ENCODE measurements at regions not wholly inside any gene's neighbourhood (a gene's known extent, or its start where the extent isn't known, plus 50 kb on each side); places are given as distances from the start of the nearest gene placed in this dataset.

DNA sequence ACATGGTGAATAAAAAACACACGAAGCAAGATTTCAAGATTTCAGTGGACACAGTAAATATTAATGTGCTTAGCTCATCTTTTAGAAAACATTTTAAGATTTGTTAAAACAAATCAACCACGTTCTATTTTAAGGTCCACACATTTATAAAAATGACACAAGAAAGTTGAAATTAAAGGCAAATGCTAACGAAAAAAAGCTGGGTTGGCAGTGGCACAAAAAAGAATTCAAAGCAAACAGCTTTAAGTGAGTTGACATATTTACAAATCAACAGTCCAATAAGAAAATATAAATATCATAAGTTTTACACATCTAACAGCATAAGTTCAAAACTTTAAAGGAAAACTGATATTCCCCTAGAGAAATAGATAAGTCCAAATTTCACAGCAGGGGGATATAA lies 430.4 kb upstream of the CCDC54 start:
- H3K36me3 ChIP-seq = no peaks in the 10 kb centered on the region
- H3K9me3 ChIP-seq = no peaks in the 10 kb centered on the region
- no peak overlapping the region for H3K4me3 ChIP-seq (ENCODE audit: low read depth in 1 of 2, low read length in 1 of 2)
- no peaks in the 10 kb centered on the region for H3K27me3 ChIP-seq
- TF ChIP-seq, protein P1, sequence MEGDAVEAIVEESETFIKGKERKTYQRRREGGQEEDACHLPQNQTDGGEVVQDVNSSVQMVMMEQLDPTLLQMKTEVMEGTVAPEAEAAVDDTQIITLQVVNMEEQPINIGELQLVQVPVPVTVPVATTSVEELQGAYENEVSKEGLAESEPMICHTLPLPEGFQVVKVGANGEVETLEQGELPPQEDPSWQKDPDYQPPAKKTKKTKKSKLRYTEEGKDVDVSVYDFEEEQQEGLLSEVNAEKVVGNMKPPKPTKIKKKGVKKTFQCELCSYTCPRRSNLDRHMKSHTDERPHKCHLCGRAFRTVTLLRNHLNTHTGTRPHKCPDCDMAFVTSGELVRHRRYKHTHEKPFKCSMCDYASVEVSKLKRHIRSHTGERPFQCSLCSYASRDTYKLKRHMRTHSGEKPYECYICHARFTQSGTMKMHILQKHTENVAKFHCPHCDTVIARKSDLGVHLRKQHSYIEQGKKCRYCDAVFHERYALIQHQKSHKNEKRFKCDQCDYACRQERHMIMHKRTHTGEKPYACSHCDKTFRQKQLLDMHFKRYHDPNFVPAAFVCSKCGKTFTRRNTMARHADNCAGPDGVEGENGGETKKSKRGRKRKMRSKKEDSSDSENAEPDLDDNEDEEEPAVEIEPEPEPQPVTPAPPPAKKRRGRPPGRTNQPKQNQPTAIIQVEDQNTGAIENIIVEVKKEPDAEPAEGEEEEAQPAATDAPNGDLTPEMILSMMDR (IDR thresholded peaks at IDR 0.05) = no peak
- H3K4me1 ChIP-seq (ENCODE audit: control insufficient read depth in 1 of 2, insufficient read depth in 1 of 2, low read depth in 1 of 2, low read length in 1 of 2) = no peaks in the 10 kb centered on the region
- H3K27ac ChIP-seq = no peak overlapping the region

DNA sequence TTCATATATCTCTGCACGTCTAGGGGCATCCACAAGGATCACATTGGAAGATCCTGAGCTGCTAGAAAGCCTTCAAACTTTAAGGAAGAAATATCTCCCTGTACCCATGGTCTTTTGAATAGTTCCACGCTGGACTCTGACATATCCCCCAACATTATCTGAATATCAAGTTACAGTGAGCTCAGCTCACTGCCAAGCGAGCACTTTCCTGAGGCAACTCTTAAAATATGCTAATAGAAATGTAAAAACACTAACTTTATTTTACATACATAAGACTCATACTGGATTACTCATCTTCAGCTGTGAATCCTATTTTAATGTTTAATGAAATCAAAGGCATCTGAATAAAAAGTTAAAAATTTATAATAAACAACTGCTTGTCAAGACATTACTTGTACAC lies 420.2 kb upstream of the CCDC54 start:
- H3K27me3 ChIP-seq = no peaks in the 10 kb centered on the region
- no peaks in the 10 kb centered on the region for H3K4me1 ChIP-seq (ENCODE audit: control insufficient read depth in 1 of 2, insufficient read depth in 1 of 2, low read depth in 1 of 2, low read length in 1 of 2)
- no peak overlapping the region for H3K4me3 ChIP-seq (ENCODE audit: low read depth in 1 of 2, low read length in 1 of 2)
- no peak overlapping the region for H3K27ac ChIP-seq
- TF ChIP-seq, protein P1 (IDR thresholded peaks at IDR 0.05) = no peak
- H3K36me3 ChIP-seq = no peaks in the 10 kb centered on the region
- no peaks in the 10 kb centered on the region for H3K9me3 ChIP-seq

DNA sequence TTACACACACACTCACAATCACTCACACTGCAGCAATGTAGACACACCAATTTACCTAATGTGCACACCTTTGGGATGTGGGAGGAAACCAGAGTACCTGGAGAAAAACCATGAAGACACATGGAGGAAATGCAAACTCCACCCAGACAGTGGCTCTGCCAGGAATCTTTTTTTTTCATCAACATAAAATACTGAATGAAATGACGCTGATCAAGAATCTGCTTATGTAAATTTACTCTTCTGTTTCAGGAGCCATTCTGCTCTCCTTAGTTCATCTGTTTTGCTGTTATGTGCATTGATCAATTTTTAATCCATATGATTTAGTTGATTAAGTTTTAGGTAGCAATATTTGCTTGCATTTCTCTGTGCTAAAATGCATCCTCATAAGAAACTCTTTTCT lies 414.2 kb upstream of the CCDC54 start:
- TF ChIP-seq, protein P1 (IDR thresholded peaks at IDR 0.05) = no peak
- no peaks in the 10 kb centered on the region for H3K4me1 ChIP-seq (ENCODE audit: control insufficient read depth in 1 of 2, insufficient read depth in 1 of 2, low read depth in 1 of 2, low read length in 1 of 2)
- H3K9me3 ChIP-seq = no peaks in the 10 kb centered on the region
- no peaks in the 10 kb centered on the region for H3K27me3 ChIP-seq
- no peak overlapping the region for H3K4me3 ChIP-seq (ENCODE audit: low read depth in 1 of 2, low read length in 1 of 2)
- no peaks in the 10 kb centered on the region for H3K36me3 ChIP-seq
- no peak overlapping the region for H3K27ac ChIP-seq

DNA sequence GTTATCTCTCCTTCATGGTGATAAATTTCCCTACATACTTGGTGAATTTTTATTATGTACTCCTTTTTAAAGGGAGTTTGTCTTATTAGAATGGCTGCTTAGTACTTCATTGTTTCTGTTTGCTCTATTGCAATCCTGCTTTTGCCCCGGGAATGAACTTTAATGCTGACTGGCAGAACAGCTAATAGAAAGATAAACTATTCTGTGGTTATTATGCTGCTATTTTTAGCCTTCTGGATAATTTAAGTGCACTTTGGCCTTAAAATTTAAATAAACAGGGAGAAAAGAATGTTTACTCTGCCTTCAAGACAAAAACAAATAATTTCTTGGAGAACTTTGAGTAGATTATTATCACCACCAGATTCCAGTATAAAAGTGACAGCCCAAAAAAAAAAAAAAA lies 413.8 kb upstream of the CCDC54 start:
- Histone ChIP-seq H3K9me3 (no peaks in the 10 kb centered on the region), H3K27me3 (no peaks in the 10 kb centered on the region), H3K36me3 (no peaks in the 10 kb centered on the region), H3K27ac (no peak overlapping the region), H3K4me3 (ENCODE audit: low read depth in 1 of 2, low read length in 1 of 2) (no peak overlapping the region), H3K4me1 (ENCODE audit: control insufficient read depth in 1 of 2, insufficient read depth in 1 of 2, low read depth in 1 of 2, low read length in 1 of 2) (no peaks in the 10 kb centered on the region)
- TF ChIP-seq, protein P1 (IDR thresholded peaks at IDR 0.05) = no peak

DNA sequence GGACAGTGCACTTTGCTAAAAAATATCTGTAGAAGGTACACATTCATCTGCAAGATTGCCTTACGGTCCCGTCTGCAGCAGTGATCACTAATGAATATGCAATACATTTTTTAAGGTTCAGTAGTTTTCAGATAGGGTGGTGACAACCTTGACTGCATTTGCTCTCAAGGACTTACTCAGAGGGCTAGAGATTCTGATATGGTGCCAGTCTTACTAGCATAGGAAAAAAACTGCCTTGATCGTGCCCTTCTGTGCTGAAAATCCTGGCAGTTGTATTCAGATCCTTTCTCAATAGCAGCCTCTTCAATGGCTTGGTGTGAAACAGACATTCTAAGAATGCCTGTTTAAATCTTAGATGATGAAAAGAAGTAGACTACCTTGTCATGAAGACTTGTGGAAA lies 411.9 kb upstream of the CCDC54 start:
- Histone ChIP-seq H3K27me3 (no peaks in the 10 kb centered on the region), H3K4me1 (ENCODE audit: control insufficient read depth in 1 of 2, insufficient read depth in 1 of 2, low read depth in 1 of 2, low read length in 1 of 2) (no peaks in the 10 kb centered on the region), H3K4me3 (ENCODE audit: low read depth in 1 of 2, low read length in 1 of 2) (no peak overlapping the region), H3K9me3 (no peaks in the 10 kb centered on the region), H3K36me3 (no peaks in the 10 kb centered on the region), H3K27ac (no peak overlapping the region)
- TF ChIP-seq, protein P1 (IDR thresholded peaks at IDR 0.05) = no peak

DNA sequence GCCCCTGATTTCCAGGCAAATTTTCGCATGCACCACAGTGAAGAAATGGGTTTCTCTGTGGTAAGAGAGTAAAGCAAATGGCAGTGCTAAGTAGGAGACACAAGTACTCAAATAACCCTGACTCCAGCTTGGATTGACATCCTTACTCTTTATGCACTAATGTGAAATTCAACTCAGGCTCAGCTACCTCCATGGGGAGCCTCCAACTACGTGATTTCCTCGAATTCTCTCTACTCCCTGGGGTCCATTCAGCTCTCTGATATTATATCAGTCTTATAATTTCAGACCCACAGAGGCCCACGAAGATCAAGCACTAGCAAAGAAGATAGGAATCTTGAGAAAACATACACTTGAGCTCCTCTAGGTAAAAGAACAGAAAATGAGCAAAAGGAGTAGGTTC lies 407.6 kb upstream of the CCDC54 start:
- Histone ChIP-seq H3K27me3 (no peaks in the 10 kb centered on the region), H3K9me3 (no peaks in the 10 kb centered on the region), H3K27ac (no peak overlapping the region), H3K4me1 (ENCODE audit: control insufficient read depth in 1 of 2, insufficient read depth in 1 of 2, low read depth in 1 of 2, low read length in 1 of 2) (no peaks in the 10 kb centered on the region), H3K4me3 (ENCODE audit: low read depth in 1 of 2, low read length in 1 of 2) (no peak overlapping the region), H3K36me3 (no peaks in the 10 kb centered on the region)
- TF ChIP-seq, protein P1 (IDR thresholded peaks at IDR 0.05) = no peak

Data from neutrophil (primary cell).